ENCODE measurements at regions not wholly inside any gene's neighbourhood (a gene's known extent, or its start where the extent isn't known, plus 50 kb on each side); places are given as distances from the start of the nearest gene placed in this dataset.

DNA sequence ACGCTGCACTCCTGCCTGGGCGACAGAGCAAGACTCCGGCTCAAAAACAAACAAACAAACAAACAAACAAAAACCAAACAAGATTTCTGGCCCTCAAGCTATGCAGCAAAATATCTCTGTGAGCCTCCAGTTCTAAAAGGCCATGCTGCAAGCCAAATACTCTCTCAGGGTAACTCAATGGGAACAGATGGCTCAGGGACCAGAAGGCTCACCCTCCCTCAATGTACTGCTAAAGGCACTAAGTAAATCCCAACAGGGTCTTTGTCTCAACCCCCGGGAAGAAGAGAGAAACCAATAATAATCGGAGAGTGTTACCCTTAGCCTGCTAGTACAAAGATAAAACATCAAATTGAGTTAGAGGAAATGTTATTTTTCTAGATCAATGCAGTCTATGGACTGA is 119.7 kb upstream of the ZC3H12C start:
- Mint-ChIP-seq H3K27ac (no peak overlapping the region), H3K4me3 (no peak overlapping the region), H3K4me1 (peaks cover 16% of the 10 kb centered on the region), H3K36me3 (peaks cover 2% of the 10 kb centered on the region), H3K9me3 (peaks cover 2% of the 10 kb centered on the region), H3K27me3 (peaks cover 7% of the 10 kb centered on the region)
- ATAC-seq (ENCODE audit: low read depth) (no peak), DNase-seq (ENCODE audit: low spot score in 2 of 2) (no peak)

DNA sequence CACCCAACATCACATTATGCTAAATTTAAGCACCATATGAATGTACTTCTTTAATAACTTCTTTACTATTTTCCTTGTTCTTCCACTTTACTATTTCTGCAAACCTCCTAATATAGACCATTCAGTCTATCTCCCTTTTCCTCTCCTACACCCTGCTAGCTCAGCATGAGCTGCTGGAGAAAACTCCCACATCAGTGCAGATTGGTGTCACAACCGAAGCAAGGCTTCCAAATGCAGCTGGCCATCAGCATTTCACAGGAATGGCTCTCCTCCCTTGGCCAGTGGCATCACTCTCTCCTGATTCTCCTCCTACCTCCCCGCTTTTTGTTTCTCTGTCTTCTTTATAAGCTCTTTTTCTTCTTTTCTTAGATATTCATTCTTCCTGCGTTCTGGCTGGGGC is 118.7 kb upstream of the ZC3H12C start:
- Mint-ChIP-seq H3K4me1 (peaks cover 16% of the 10 kb centered on the region), H3K27ac (no peak overlapping the region), H3K36me3 (peaks cover 2% of the 10 kb centered on the region), H3K9me3 (peaks cover 2% of the 10 kb centered on the region), H3K27me3 (peaks cover 7% of the 10 kb centered on the region), H3K4me3 (no peak overlapping the region)
- DNase-seq (ENCODE audit: low spot score in 2 of 2) (no peak), ATAC-seq (ENCODE audit: low read depth) (no peak)

DNA sequence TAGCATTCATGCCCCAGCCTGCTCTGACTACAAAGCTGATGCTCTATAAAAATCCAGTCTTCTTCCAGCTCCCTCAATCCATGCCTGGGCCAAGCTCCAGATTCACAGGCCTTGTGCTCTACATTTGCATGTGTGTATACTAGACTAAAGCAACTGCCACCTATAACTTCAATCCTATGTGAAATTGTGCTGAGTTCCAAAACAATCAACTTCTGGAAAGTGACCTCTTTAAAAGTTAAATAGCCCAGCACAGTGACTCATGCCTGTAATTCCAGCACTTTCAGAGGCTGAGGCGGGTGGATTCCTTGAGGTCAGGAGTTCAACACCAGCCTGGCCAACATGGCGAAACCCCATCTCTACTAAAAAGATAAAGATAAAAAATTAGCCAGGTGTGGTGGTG is 114.3 kb upstream of the ZC3H12C start:
- Mint-ChIP-seq H3K4me1 (peaks cover under 1% of the 10 kb centered on the region), H3K4me3 (no peak overlapping the region), H3K27ac (no peak overlapping the region), H3K36me3 (peaks cover 2% of the 10 kb centered on the region), H3K27me3 (peaks cover 12% of the 10 kb centered on the region), H3K9me3 (peaks cover 2% of the 10 kb centered on the region)
- ATAC-seq (ENCODE audit: low read depth) (no peak), DNase-seq (ENCODE audit: low spot score in 2 of 2) (no peak)

DNA sequence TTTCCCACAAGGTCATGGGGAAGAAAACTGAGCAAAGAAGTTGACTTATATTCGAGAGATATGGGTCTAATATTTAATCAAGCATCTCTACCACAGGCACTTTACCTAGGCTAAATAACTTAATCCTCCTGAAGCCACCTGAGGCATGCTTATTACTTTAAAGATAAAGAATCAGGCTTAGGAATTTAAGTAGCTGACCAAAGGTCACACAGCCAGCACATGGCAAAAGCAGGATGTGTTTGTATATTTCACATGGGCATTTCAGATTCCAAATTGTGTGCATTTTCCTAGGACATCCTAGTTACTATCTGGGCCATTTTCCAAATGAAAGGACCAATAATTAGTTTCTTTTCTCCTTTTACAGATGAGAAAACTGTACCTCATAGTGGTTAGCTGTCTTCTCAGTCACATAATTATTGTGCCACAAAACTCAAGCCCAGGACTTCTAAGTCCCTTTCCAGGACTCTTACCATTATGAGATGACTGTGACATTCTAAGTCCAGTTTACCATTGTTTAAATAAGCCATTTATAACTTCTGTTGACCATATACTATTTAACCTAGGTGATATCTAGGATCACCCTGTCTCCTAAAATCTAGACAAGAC is 112.1 kb upstream of the ZC3H12C start:
- no peak overlapping the region for H3K27ac Mint-ChIP-seq
- peaks cover 2% of the 10 kb centered on the region for H3K9me3 Mint-ChIP-seq
- no peaks in the 10 kb centered on the region for H3K36me3 Mint-ChIP-seq
- peaks cover 9% of the 10 kb centered on the region for H3K4me1 Mint-ChIP-seq
- peaks cover 7% of the 10 kb centered on the region for H3K27me3 Mint-ChIP-seq
- ATAC-seq (ENCODE audit: low read depth) (no peak), DNase-seq (ENCODE audit: low spot score in 2 of 2) (no peak)
- no peak overlapping the region for H3K4me3 Mint-ChIP-seq

DNA sequence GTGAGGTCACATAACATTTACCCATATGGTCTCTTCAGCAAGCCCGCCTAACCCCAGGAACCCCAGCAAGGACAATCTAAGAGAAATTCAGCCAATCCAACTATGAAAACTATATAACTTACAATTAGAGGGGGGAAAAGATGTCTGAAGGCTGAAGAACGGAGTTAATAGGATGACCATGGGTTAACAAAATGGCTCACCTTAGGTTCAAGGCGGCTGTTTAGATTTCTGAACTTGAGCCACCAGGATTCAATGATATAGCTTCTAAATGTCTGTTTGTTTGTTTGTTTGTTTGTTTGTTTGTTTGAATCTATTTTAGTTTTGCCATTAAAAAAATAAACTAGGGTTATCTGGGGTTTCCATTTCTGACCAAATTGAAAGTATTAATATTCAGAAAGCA is 109.8 kb upstream of the ZC3H12C start:
- peaks cover 7% of the 10 kb centered on the region for H3K27me3 Mint-ChIP-seq
- H3K36me3 Mint-ChIP-seq, result no peaks in the 10 kb centered on the region

DNA sequence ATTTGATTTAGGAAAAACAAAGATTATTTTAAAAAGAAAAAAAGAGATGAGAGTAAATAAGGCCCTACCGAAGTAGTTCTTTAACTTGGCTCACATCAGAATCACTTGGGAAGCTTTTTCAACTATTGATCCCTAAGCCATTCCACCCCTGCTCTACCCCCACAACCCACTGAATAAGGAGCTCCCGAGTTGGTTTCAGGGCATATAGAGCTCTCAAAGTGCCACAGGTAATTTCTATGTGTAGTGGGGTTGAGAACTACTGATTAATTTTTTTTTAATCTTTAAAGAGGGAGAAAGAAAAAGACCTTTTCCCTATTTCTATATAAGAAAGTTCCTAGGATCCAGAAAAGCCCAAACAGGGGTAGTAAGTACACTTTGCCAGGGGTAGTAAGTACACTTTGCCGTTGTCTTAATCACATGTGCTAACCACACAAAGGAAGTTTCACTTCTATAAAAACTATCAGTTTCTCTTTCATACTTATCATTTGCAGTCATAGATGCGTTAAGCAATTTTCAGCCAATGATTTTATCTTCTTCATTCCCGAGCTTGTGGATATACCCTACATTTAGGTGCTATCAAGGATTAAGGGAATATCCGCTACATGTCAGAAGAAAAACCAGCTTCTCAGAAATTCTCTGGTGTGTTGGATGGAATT is 108.4 kb upstream of the ZC3H12C start:
- peak; percentile 100 for ATAC-seq (ENCODE audit: low read depth)
- Mint-ChIP-seq H3K9me3 (no peaks in the 10 kb centered on the region), H3K4me3 (peak overlapping the region; percentile 48)

More for the DNA sequence above, 109.8 kb upstream of the ZC3H12C start:
- H3K27ac Mint-ChIP-seq, result no peak overlapping the region
- no peak overlapping the region for H3K4me3 Mint-ChIP-seq
- no peak for ATAC-seq (ENCODE audit: low read depth)
- peaks cover 9% of the 10 kb centered on the region for H3K4me1 Mint-ChIP-seq
- H3K9me3 Mint-ChIP-seq, result no peaks in the 10 kb centered on the region
- DNase-seq (ENCODE audit: low spot score in 2 of 2), result no peak

DNA sequence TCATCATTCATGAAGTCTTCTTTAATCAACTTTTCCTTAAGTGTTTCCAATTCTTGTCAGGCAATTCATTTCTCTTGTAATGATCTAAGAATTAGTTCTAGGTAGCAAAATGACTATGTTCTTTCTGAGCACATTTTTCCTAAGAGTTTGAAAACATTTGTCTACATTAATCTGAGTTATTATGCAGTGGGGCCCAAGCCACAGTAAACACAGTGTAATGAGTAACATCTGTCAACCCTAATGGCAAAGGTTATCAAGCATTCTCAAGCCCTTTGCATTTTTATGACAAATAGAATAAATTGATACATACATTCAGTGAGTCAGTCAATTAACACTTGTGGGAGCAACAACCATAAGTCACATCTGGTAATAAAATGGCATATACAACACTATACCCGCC is 106.7 kb upstream of the ZC3H12C start:
- peaks cover 7% of the 10 kb centered on the region for H3K27me3 Mint-ChIP-seq
- DNase-seq (ENCODE audit: low spot score in 2 of 2) (no peak), ATAC-seq (ENCODE audit: low read depth) (no peak)
- H3K36me3 Mint-ChIP-seq, result no peaks in the 10 kb centered on the region
- peak overlapping the region; percentile 45 for H3K27ac Mint-ChIP-seq
- no peaks in the 10 kb centered on the region for H3K9me3 Mint-ChIP-seq
- H3K4me3 Mint-ChIP-seq, result no peak overlapping the region
- H3K4me1 Mint-ChIP-seq, result peaks cover 9% of the 10 kb centered on the region

More for the DNA sequence above, 108.4 kb upstream of the ZC3H12C start:
- no peaks in the 10 kb centered on the region for H3K36me3 Mint-ChIP-seq
- peak overlapping the region; percentile 79 for H3K27ac Mint-ChIP-seq
- H3K27me3 Mint-ChIP-seq, result peaks cover 7% of the 10 kb centered on the region
- DNase-seq (ENCODE audit: low spot score in 2 of 2), result peak in 1 of 2 donors; percentile 20
- peaks cover 9% of the 10 kb centered on the region for H3K4me1 Mint-ChIP-seq

DNA sequence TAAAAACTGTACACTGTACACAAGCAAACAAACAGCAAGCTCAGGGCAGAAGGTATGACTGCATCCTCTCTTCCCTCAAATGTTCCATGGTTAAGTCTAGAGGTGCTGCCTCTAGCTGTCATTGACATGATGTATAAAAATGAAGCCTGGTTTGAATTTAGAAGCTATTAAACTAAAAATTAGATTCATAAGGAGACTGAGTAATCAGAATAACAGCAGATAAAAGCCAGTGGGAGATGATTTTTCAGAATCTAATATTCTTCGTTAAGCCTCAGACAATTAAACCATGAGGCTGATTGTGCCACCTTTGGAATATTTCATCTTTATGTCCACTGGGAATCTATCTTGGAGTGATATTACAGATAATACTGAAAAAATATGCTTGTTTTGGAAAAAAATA is 101.4 kb upstream of the ZC3H12C start:
- ATAC-seq (ENCODE audit: low read depth), result no peak
- H3K9me3 Mint-ChIP-seq, result no peaks in the 10 kb centered on the region

DNA sequence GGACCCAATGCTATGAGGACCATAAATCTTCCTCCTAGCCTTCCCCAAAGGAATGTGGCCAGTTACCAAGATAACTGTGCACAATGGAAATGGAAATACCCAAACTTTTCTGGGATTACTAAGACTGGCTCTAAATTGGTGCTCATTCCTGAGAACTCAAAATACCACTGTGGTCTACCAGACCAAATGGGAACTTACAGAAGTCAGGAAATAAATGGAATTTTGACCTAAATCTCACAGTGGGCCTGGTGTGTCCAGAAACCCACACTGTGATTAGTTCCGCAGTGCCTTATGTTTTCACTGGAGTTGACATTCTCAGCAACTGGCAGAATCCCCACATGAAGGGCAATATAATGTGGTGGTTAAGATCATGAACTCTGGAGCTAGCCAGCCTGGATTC is 99.4 kb upstream of the ZC3H12C start:
- no peaks in the 10 kb centered on the region for H3K36me3 Mint-ChIP-seq
- H3K9me3 Mint-ChIP-seq, result no peaks in the 10 kb centered on the region
- no peak overlapping the region for H3K4me3 Mint-ChIP-seq
- no peak overlapping the region for H3K27ac Mint-ChIP-seq
- H3K4me1 Mint-ChIP-seq, result no peaks in the 10 kb centered on the region
- no peaks in the 10 kb centered on the region for H3K27me3 Mint-ChIP-seq
- DNase-seq (ENCODE audit: low spot score in 2 of 2) (no peak), ATAC-seq (ENCODE audit: low read depth) (no peak)

More for the DNA sequence above, 101.4 kb upstream of the ZC3H12C start:
- Mint-ChIP-seq H3K4me3 (no peak overlapping the region), H3K36me3 (no peaks in the 10 kb centered on the region), H3K27me3 (no peaks in the 10 kb centered on the region), H3K27ac (no peak overlapping the region), H3K4me1 (no peaks in the 10 kb centered on the region)
- DNase-seq (ENCODE audit: low spot score in 2 of 2), result no peak

DNA sequence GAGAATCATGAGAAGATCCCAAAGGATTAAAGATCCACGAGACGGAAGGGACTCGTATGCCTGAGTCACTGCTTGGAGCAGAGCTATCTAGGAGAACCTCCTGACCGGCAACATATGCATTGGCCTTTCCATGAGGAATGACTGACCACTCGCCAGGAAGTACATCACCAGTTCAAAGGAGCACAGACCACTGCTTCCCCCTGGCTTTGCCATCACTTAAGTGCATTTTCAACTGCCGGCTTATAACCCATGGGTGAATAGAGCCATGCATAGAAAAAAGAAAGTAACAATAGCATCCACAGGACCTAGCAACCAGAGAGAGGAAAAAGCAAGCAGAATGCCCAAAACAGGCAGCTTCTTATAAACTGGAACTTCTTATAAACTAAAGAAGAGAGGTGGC is 98.3 kb upstream of the ZC3H12C start:
- Mint-ChIP-seq H3K27me3 (no peaks in the 10 kb centered on the region), H3K27ac (no peak overlapping the region), H3K36me3 (no peaks in the 10 kb centered on the region), H3K4me3 (no peak overlapping the region), H3K4me1 (no peaks in the 10 kb centered on the region), H3K9me3 (no peaks in the 10 kb centered on the region)
- ATAC-seq (ENCODE audit: low read depth) (no peak), DNase-seq (ENCODE audit: low spot score in 2 of 2) (no peak)

DNA sequence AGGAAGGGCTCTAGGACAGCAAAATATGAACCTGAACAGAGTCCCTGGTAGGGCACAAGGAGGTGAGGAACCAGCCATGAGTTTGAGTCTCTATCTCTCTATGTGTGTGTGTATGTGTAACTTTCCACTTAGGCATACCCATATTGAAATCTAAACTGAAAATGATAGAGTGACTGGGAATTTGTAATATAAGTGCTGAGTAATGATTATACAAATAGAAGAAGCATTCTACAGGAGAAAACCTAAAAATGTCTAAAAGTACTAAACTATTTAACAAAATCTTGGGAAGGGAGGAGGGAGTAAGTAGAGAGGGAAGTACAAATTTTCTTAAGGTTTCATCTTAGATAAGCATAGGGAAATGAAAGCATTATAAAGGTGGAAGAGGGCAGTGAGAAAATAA is 97.1 kb upstream of the ZC3H12C start:
- Mint-ChIP-seq H3K27me3 (no peaks in the 10 kb centered on the region), H3K27ac (no peak overlapping the region), H3K4me3 (no peak overlapping the region), H3K4me1 (no peaks in the 10 kb centered on the region), H3K9me3 (no peaks in the 10 kb centered on the region), H3K36me3 (no peaks in the 10 kb centered on the region)
- DNase-seq (ENCODE audit: low spot score in 2 of 2) (no peak), ATAC-seq (ENCODE audit: low read depth) (no peak)

DNA sequence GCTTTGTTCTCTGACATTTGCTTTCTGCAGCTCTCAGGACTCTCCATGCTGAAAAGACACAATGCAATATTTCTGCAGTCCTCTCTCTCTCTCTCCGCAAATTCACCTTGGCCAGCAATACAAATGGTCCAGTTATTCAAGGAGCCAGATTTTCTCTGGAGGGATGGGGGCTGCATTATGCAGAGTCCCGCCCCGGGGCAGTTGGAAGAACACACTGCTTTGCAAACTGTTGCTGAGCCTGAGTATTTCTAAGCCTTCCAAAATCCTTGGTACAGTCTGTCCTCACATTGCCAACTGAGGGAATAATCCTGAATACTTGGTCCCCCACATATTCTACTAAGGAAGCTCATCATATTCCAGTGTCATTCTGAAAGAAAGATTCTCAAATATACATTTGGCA is 94.3 kb upstream of the ZC3H12C start:
- Mint-ChIP-seq H3K27me3 (peaks cover 1% of the 10 kb centered on the region), H3K4me1 (no peaks in the 10 kb centered on the region), H3K4me3 (no peak overlapping the region), H3K9me3 (no peaks in the 10 kb centered on the region), H3K36me3 (no peaks in the 10 kb centered on the region), H3K27ac (no peak overlapping the region)
- ATAC-seq (ENCODE audit: low read depth), result no peak
- no peak for DNase-seq (ENCODE audit: low spot score in 2 of 2)

DNA sequence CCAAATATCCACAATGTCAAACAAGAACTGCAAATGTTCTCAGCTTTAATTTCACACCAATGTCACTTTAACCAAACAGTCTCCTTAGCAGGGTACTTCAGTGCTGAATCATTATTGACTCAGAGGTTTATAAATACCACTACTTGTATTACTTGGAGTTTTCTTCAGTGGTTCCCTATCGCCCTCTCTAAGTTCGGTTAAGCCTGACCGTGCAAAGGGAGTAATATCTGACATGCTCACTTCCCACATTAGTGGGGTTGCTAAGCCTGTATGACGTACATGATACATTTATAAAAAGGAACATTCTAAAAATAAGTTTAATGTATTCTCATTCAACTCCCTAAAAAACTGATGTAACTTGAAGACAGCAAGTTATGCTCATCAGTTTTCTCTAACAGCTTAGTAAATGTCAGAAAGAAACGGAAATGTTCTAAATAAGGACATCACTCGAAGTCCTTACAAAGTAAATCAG is 93.1 kb upstream of the ZC3H12C start:
- Mint-ChIP-seq H3K27me3 (peaks cover 3% of the 10 kb centered on the region), H3K9me3 (peaks cover 1% of the 10 kb centered on the region), H3K4me3 (no peak overlapping the region), H3K27ac (no peak overlapping the region), H3K4me1 (no peaks in the 10 kb centered on the region), H3K36me3 (peaks cover 2% of the 10 kb centered on the region)
- DNase-seq (ENCODE audit: low spot score in 2 of 2) (no peak), ATAC-seq (ENCODE audit: low read depth) (peak; percentile 63)

DNA sequence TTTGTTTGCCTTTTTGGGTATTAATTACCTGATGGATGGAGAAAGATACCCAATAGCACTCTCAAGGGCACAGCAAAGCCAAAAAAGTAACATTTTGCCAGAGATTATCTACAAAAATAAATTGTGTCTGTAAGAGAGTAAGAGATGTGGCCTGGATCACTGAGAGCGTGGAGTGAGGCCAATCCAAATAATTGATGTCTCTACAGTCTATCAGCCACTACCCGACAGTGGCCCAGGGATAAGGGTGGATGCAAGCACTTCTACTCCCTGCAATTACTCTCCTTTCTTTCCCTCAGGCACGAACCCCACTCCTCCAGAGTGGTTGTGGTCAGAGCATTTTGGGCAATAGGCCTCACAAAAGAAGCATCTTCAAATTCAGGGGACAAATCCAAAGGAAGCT is 92.3 kb upstream of the ZC3H12C start:
- DNase-seq (ENCODE audit: low spot score in 2 of 2) (no peak), ATAC-seq (ENCODE audit: low read depth) (no peak)
- Mint-ChIP-seq H3K27ac (no peak overlapping the region), H3K4me3 (no peak overlapping the region), H3K4me1 (no peaks in the 10 kb centered on the region), H3K27me3 (peaks cover 3% of the 10 kb centered on the region), H3K36me3 (peaks cover 2% of the 10 kb centered on the region), H3K9me3 (peaks cover 1% of the 10 kb centered on the region)

DNA sequence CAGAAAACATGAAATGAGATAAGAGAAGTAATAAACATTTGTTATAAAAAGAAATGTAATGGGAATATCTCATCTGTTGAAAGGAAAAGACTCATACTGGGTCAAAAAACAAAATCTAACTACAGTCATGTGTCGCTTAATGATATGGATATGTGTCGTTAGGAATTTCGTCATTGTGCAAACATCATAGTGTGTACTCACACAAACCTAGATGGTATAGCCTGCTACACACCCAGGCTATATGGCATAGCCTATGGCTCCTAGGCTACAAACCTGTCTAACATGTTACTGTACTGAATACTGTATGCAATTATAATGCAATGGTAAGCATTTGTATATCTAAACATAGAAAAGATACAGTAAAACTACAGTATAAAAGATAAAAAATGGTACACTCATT is 89.8 kb upstream of the ZC3H12C start:
- H3K4me1 Mint-ChIP-seq, result no peaks in the 10 kb centered on the region
- H3K36me3 Mint-ChIP-seq, result peaks cover 2% of the 10 kb centered on the region
- H3K27ac Mint-ChIP-seq, result no peak overlapping the region
- no peak for DNase-seq (ENCODE audit: low spot score in 2 of 2)
- no peak for ATAC-seq (ENCODE audit: low read depth)
- no peak overlapping the region for H3K4me3 Mint-ChIP-seq
- peaks cover 3% of the 10 kb centered on the region for H3K27me3 Mint-ChIP-seq
- peaks cover 1% of the 10 kb centered on the region for H3K9me3 Mint-ChIP-seq

Data from memory B cell (primary cell).